IMR-90 (cell line): ENCODE measurements at regions not wholly inside any gene's neighbourhood (a gene's known extent, or its start where the extent isn't known, plus 50 kb on each side); places are given as distances from the start of the nearest gene placed in this dataset.

Source experiments
- ATAC-seq: fragments of 200-7000 bp; cut with Tn5 transposase; 2 replicates; pipeline ENCODE4 v1.9.1; 2020; ENCODE audit warnings: low read depth, mild to moderate bottlenecking, moderate library complexity
- BruUV-seq: library from RNA; stranded (reverse); fragments of 400-500 nt; replicated peaks from 2 replicates; lab custom pipeline; 2021; lab: Mats Ljungman, UMichigan
- CTCF ChIA-PET: fragments of 300-600 bp; formaldehyde crosslinking; extraction: SDS; loops from one replicate; lab custom pipeline; 2021; ENCODE audit warnings: antibody characterized with exemption; lab: Yijun Ruan, JAX
- POLR2A ChIA-PET: fragments of 300-600 bp; sonication (Branson Sonifier 250); formaldehyde crosslinking; loops from one replicate; lab custom pipeline; 2022; ENCODE audit warnings: antibody characterized with exemption; ENCODE audit not compliant: unreplicated experiment; lab: Charles Lee
- DNase-seq: peaks from one replicate; pipeline ENCODE4 v3.0.0; 2013
- H2AFZ ChIP-seq: replicated peaks from 2 replicates; pipeline ENCODE3; 2013; ENCODE audit warnings: low read length, mild to moderate bottlenecking; ENCODE audit not compliant: poor library complexity
- H2AK5ac ChIP-seq: 2 replicates; pipeline ENCODE4 v1.6.1; 2013; ENCODE audit warnings: low read depth, low read length, inconsistent platforms
- H2AK9ac ChIP-seq: replicated peaks from 2 replicates; pipeline ENCODE3; 2013; ENCODE audit warnings: mild to moderate bottlenecking, low read depth, low read length, moderate library complexity; ENCODE audit not compliant: poor library complexity
- H2BK120ac ChIP-seq: 2 replicates; pipeline ENCODE4 v1.6.1; 2013; ENCODE audit warnings: low read depth, low read length, inconsistent platforms
- H2BK15ac ChIP-seq: 3 replicates; pipeline ENCODE4 v1.6.1; 2013; ENCODE audit warnings: low read depth, low read length, inconsistent platforms
- H2BK20ac ChIP-seq: 2 replicates; pipeline ENCODE4 v1.6.1; 2013; ENCODE audit warnings: low read depth, mild to moderate bottlenecking, inconsistent platforms, low read length, moderate library complexity
- H2BK5ac ChIP-seq: 2 replicates; pipeline ENCODE4 v1.6.1; 2013; ENCODE audit warnings: mild to moderate bottlenecking, low read depth, low read length, inconsistent platforms; ENCODE audit not compliant: poor library complexity, severe bottlenecking
- H3K14ac ChIP-seq: replicated peaks from 2 replicates; pipeline ENCODE4 v1.6.1; 2013; ENCODE audit warnings: low read depth, low read length, inconsistent platforms
- H3K18ac ChIP-seq: 2 replicates; pipeline ENCODE4 v1.6.1; 2013; ENCODE audit warnings: low read depth, low read length, control low read depth
- H3K23ac ChIP-seq: 2 replicates; pipeline ENCODE4 v1.6.1; 2013; ENCODE audit warnings: low read depth, low read length, inconsistent platforms
- H3K27ac ChIP-seq: 2 replicates; pipeline ENCODE4 v1.5.1; 2013; ENCODE audit warnings: mild to moderate bottlenecking, control low read depth, low read length; ENCODE audit not compliant: insufficient read depth
- H3K27me3 ChIP-seq: 2 replicates; pipeline ENCODE4 v1.6.1; 2013; ENCODE audit warnings: low read length; ENCODE audit not compliant: control insufficient read depth, insufficient read depth
- H3K36me3 ChIP-seq: 2 replicates; pipeline ENCODE4 v1.6.1; 2013; ENCODE audit warnings: low read length, mixed read lengths; ENCODE audit not compliant: control insufficient read depth, insufficient read depth
- H3K4ac ChIP-seq: 2 replicates; pipeline ENCODE4 v1.6.1; 2013; ENCODE audit warnings: low read depth, low read length, inconsistent platforms
- H3K4me1 ChIP-seq: 2 replicates; pipeline ENCODE4 v1.6.1; 2013; ENCODE audit warnings: low read length, mixed read lengths; ENCODE audit not compliant: control insufficient read depth, insufficient read depth
- H3K4me2 ChIP-seq: 2 replicates; pipeline ENCODE4 v1.6.1; 2013; ENCODE audit warnings: low read depth, mild to moderate bottlenecking, control low read depth, low read length, moderate library complexity
- H3K4me3 ChIP-seq: 2 replicates; pipeline ENCODE4 v1.5.1; 2013; ENCODE audit warnings: low read depth, mild to moderate bottlenecking, control low read depth, low read length, moderate library complexity; ENCODE audit not compliant: insufficient read depth
- H3K56ac ChIP-seq: 2 replicates; pipeline ENCODE4 v1.6.1; 2013; ENCODE audit warnings: low read length, inconsistent platforms; ENCODE audit not compliant: insufficient read depth; ENCODE audit errors: extremely low read depth
- H3K79me1 ChIP-seq, 2 experiments: 2 replicates each; pipeline ENCODE4 v1.6.1; 2013; ENCODE audit warnings: low read length in 2 of 2, inconsistent platforms in 1 of 2, low read depth in 1 of 2
- H3K9ac ChIP-seq: 2 replicates; pipeline ENCODE4 v1.6.1; 2013; ENCODE audit warnings: low read depth, low read length, control low read depth
- H3K9me1 ChIP-seq: 2 replicates; pipeline ENCODE4 v1.6.1; 2013; ENCODE audit warnings: low read length, inconsistent platforms; ENCODE audit not compliant: insufficient read depth
- H3K9me3 ChIP-seq: 2 replicates; pipeline ENCODE4 v1.6.1; 2013; ENCODE audit warnings: low read length; ENCODE audit not compliant: control insufficient read depth, insufficient read depth
- H4K20me1 ChIP-seq: 2 replicates; pipeline ENCODE4 v1.6.1; 2013; ENCODE audit warnings: low read length, inconsistent platforms; ENCODE audit not compliant: insufficient read depth
- H4K5ac ChIP-seq: 2 replicates; pipeline ENCODE4 v1.6.1; 2013; ENCODE audit warnings: mild to moderate bottlenecking, low read depth, low read length, control low read depth
- H4K8ac ChIP-seq, 2 experiments: 2 replicates each; pipeline ENCODE4 v1.6.1; 2013; ENCODE audit warnings: low read depth in 2 of 2, low read length in 2 of 2, control low read depth in 1 of 2, inconsistent platforms in 1 of 2
- H4K91ac ChIP-seq: 2 replicates; pipeline ENCODE4 v1.6.1; 2013; ENCODE audit warnings: low read depth, low read length, inconsistent platforms; ENCODE audit not compliant: insufficient read depth
- BHLHE40 ChIP-seq: fragments of 150-350 bp; IDR thresholded peaks from 2 replicates; pipeline ENCODE4 v1.6.1; 2016; ENCODE audit warnings: mild to moderate bottlenecking, low read depth, low read length
- CEBPB ChIP-seq: IDR thresholded peaks from 2 replicates; pipeline ENCODE4 v1.6.1; 2012; ENCODE audit warnings: low read depth, low read length, improper control_type of control experiment
- ELK1 ChIP-seq: fragments of 150-350 bp; IDR thresholded peaks from 2 replicates; pipeline ENCODE4 v1.6.1; 2016; ENCODE audit warnings: low read depth, mild to moderate bottlenecking, low read length, moderate library complexity, borderline replicate concordance
- RCOR1 ChIP-seq: IDR thresholded peaks from 2 replicates; pipeline ENCODE4 v1.6.1; 2012; ENCODE audit warnings: mild to moderate bottlenecking, low read length, improper control_type of control experiment; ENCODE audit not compliant: insufficient replicate concordance
- RFX5 ChIP-seq: IDR thresholded peaks from 2 replicates; pipeline ENCODE4 v1.8.0; 2012; ENCODE audit warnings: low read depth, mild to moderate bottlenecking, low read length, moderate library complexity
- WGBS, 2 experiments: methylation state at CpG; one replicate each; pipeline versions ENCODE4 v1.1.5 to v1.1.7; 2013; ENCODE audit warnings: missing lambda C conversion rate in 2 of 2; ENCODE audit not compliant: insufficient read length in 1 of 2; ENCODE audit errors: extremely low coverage in 2 of 2; 5-methylcytosine and 5-hydroxymethylcytosine counted together
- dilution Hi-C: fragments of 300-500 bp; cut with HindIII; formaldehyde crosslinking; loops from one replicate; pipeline ENCODE4 v1.14.3; 2018; ENCODE audit warnings: low sequenced_read_pairs; ENCODE audit not compliant: unreplicated experiment
- in situ Hi-C: fragments of 300-500 bp; cut with MboI; formaldehyde crosslinking; loops from 3 replicates; pipeline ENCODE4 v1.14.3; 2019; ENCODE audit warnings: low sequenced_read_pairs, inconsistent platforms, mixed read lengths
- intact Hi-C: fragments of 100-400 bp; cut with micrococcal nuclease; formaldehyde crosslinking; loops from 2 replicates; pipeline ENCODE4 v1.10.0; 2022

GRCh38 chr14:41034969-41035368, 571.7 kb upstream of the LRFN5 start:
- Histone ChIP-seq H3K27ac (no peak overlapping the region), H3K18ac (no peak overlapping the region), H2AFZ (no peak overlapping the region), H3K23ac (no peak overlapping the region), H3K27me3 (no peaks in the 10 kb centered on the region), H2AK9ac (no peak overlapping the region), H2AK5ac (no peak overlapping the region), H4K20me1 (no peaks in the 10 kb centered on the region), H2BK20ac (no peak overlapping the region), H2BK120ac (no peak overlapping the region), H4K8ac (no peak overlapping the region), H3K36me3 (no peaks in the 10 kb centered on the region), H3K56ac (no peak overlapping the region), H2BK15ac (no peak overlapping the region), H3K14ac (no peak overlapping the region), H3K4ac (no peak overlapping the region), H3K9me3 (peaks cover 4% of the 10 kb centered on the region; the same call in 1 of the 2 replicates), H3K4me3 (no peak overlapping the region), H2BK5ac (no peak overlapping the region), H3K4me1 (no peaks in the 10 kb centered on the region), H3K4me2 (no peak overlapping the region), H3K79me1 (no peaks in the 10 kb centered on the region), H4K91ac (no peak overlapping the region), H4K5ac (no peak overlapping the region), H3K9me1 (no peaks in the 10 kb centered on the region), H3K9ac (no peak overlapping the region)
- no peak for TF ChIP-seq RCOR1
- TF ChIP-seq RFX5, result no peak
- TF ChIP-seq ELK1, result no peak
- TF ChIP-seq BHLHE40, result no peak
- no peak for TF ChIP-seq CEBPB
- WGBS, 2 experiments, result no CpG with 5 or more reads among the region's 1 CpG
- in situ Hi-C loops, result no loop called here
- dilution Hi-C loops, result no loop called here
- ChIA-PET CTCF (no interaction called here), POLR2A (no interaction called here)
- DNase-seq, result no peak
- ATAC-seq, result no peak
- intact Hi-C loops, result no loop called here
- BruUV-seq, result no TSS peak
